Vagina (tissue), 2 donors: ENCODE measurements at regions not wholly inside any gene's neighbourhood (a gene's known extent, or its start where the extent isn't known, plus 50 kb on each side); places are given as distances from the start of the nearest gene placed in this dataset.
"Not testable (repeated sequence)": the region's sequence is repeated elsewhere in the genome, so short reads cannot be mapped to it uniquely, and the experiment has no call there.

Experiments
- DNase-seq, 2 donors: peaks; one replicate each; pipeline ENCODE4 v3.0.0-alpha.2; 2017; ENCODE audit errors: extremely low spot score in 2 of 2
- H3K27ac ChIP-seq: fragments of 200-600 bp; sonication (generic); one replicate; pipeline ENCODE4 v1.5.1; 2019
- H3K27me3 ChIP-seq: fragments of 200-600 bp; sonication (generic); one replicate; pipeline ENCODE4 v1.5.1; 2019
- H3K36me3 ChIP-seq, 2 donors: fragments of 200-600 bp; sonication (generic); one replicate each; pipeline ENCODE4 v1.5.1; 2017 to 2019
- H3K4me1 ChIP-seq: fragments of 200-600 bp; sonication (generic); one replicate; pipeline ENCODE4 v1.5.1; 2019
- H3K4me3 ChIP-seq, 2 donors: fragments of 200-600 bp; sonication (generic); 1 replicate in 1 of 2; 2 replicates in 1 of 2; pipeline ENCODE4 v1.5.1; 2016 to 2019
- H3K9me3 ChIP-seq: fragments of 200-600 bp; sonication (generic); one replicate; pipeline ENCODE4 v1.5.1; 2019
- POLR2A ChIP-seq, 2 donors: fragments of 450-650 bp; IDR thresholded peaks; one replicate each; pipeline ENCODE4 v1.6.1; 2017; ENCODE audit warnings: antibody characterized with exemption in 2 of 2, mild to moderate bottlenecking in 2 of 2, moderate library complexity in 2 of 2
- POLR2AphosphoS5 ChIP-seq, 2 donors: sonication (generic); formaldehyde crosslinking; IDR thresholded peaks; one replicate each; pipeline ENCODE4 v1.9.0; 2017; ENCODE audit warnings: antibody characterized with exemption in 2 of 2, mild to moderate bottlenecking in 2 of 2, low read depth in 1 of 2; ENCODE audit not compliant: insufficient read depth in 1 of 2
- intact Hi-C: fragments of 100-400 bp; cut with DNase I; formaldehyde crosslinking; loops from one replicate; pipeline ENCODE4 v1.15.1; 2023
- TF ChIP-seq, protein P1 (sequence below), 3 experiments: fragments of 450-650 bp in 2 of 3; fragments of 200-600 bp in 1 of 3; sonication (generic) in 1 of 3; IDR thresholded peaks; one replicate each; pipeline ENCODE4 v1.5.1; 2017 to 2019; ENCODE audit warnings: antibody characterized with exemption in 3 of 3, mild to moderate bottlenecking in 2 of 3, moderate library complexity in 2 of 3

- Histone ChIP-seq H3K4me1 (no peaks in the 10 kb centered on the region), H3K4me3 (no peak overlapping the region), H3K27me3 (no peaks in the 10 kb centered on the region), H3K27ac (no peak overlapping the region), H3K9me3 (no peaks in the 10 kb centered on the region), H3K36me3 (no peaks in the 10 kb centered on the region)
- DNase-seq = no peak
- intact Hi-C loops = no loop called here
- TF ChIP-seq POLR2A (IDR thresholded peaks at IDR 0.05) (no peak), POLR2AphosphoS5 (IDR thresholded peaks at IDR 0.05; ENCODE audit: insufficient read depth in 1 of 2, low read depth in 1 of 2) (no peak)
- TF ChIP-seq, protein P1, sequence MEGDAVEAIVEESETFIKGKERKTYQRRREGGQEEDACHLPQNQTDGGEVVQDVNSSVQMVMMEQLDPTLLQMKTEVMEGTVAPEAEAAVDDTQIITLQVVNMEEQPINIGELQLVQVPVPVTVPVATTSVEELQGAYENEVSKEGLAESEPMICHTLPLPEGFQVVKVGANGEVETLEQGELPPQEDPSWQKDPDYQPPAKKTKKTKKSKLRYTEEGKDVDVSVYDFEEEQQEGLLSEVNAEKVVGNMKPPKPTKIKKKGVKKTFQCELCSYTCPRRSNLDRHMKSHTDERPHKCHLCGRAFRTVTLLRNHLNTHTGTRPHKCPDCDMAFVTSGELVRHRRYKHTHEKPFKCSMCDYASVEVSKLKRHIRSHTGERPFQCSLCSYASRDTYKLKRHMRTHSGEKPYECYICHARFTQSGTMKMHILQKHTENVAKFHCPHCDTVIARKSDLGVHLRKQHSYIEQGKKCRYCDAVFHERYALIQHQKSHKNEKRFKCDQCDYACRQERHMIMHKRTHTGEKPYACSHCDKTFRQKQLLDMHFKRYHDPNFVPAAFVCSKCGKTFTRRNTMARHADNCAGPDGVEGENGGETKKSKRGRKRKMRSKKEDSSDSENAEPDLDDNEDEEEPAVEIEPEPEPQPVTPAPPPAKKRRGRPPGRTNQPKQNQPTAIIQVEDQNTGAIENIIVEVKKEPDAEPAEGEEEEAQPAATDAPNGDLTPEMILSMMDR (IDR thresholded peaks at IDR 0.05) = no peak
Measured at GRCh38 chr4:33940281-33940680, 2304.0 kb downstream of the ARAP2 start.

DNA sequence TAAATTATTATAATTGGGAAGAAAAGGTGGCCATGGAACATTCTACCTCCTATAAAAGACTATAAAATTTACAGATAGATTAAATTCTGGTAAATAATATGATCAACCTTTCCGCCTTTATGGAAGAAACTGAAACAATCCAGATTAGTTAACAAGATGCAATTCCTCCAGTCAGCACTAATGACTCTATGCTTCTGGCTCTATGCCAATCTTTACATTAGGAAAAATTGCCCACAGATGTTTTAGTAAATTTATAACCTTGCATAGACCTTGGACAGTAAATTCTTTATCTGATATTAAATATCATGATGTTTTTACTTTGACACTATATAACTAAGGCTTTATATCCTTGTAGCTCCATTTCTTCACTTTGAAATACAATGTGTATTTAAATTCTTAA is 2302.5 kb downstream of the ARAP2 start:
- Histone ChIP-seq H3K27me3 (no peaks in the 10 kb centered on the region), H3K27ac (no peak overlapping the region), H3K9me3 (no peaks in the 10 kb centered on the region), H3K4me1 (no peaks in the 10 kb centered on the region), H3K36me3 (no peaks in the 10 kb centered on the region), H3K4me3 (no peak overlapping the region)
- intact Hi-C loops = no loop called here
- TF ChIP-seq POLR2AphosphoS5 (IDR thresholded peaks at IDR 0.05; ENCODE audit: insufficient read depth in 1 of 2, low read depth in 1 of 2) (no peak), POLR2A (IDR thresholded peaks at IDR 0.05) (no peak)
- TF ChIP-seq, protein P1 (IDR thresholded peaks at IDR 0.05) = no peak
- DNase-seq = no peak

DNA sequence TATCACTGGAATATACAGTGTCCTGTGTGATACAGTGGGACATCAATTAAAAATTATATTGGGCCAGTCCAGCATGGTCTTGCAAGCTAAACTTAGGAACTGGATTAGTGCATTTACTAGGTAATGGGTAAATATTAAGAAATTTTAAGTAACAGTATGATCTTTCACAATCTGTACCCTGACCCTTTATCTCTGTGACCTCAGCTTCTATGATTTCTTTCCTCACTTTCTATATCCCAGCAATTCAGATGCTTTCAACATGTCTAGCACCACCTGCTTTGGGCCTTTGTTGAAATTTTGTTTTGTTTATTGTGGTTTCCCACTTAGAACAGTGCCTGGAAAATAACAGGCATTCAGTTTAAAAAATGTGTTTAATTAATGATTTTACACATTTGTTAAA is 2295.4 kb downstream of the ARAP2 start:
- Histone ChIP-seq H3K36me3 (no peaks in the 10 kb centered on the region), H3K4me1 (no peaks in the 10 kb centered on the region), H3K4me3 (no peak overlapping the region), H3K27me3 (no peaks in the 10 kb centered on the region), H3K27ac (no peak overlapping the region), H3K9me3 (no peaks in the 10 kb centered on the region)
- intact Hi-C loops = no loop called here
- no peak for DNase-seq
- TF ChIP-seq POLR2AphosphoS5 (IDR thresholded peaks at IDR 0.05; ENCODE audit: insufficient read depth in 1 of 2, low read depth in 1 of 2) = no peak
- no peak for TF ChIP-seq POLR2A (IDR thresholded peaks at IDR 0.05)
- TF ChIP-seq, protein P1 (IDR thresholded peaks at IDR 0.05) = no peak

DNA sequence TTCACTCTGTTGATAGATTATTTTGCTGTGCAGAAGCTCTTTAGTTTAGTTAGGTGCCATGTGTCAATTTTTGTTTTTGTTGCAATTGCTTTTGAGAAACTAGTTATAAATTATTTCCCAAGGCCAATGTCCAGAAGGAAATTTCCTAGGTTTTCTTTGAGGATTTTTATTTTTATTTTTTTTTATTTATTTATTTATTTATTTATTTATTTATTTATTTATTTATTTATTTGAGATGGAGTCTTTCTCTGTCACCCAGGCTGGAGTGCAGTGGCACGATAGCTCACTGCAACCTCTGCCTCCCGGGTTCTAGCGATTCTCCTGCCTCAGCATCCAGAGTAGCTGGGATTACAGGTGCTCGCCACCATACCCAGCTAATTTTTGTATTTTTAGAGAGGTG is 2290.5 kb downstream of the ARAP2 start:
- H3K36me3 ChIP-seq, H3K4me3 ChIP-seq, DNase-seq, H3K4me1 ChIP-seq, H3K27ac ChIP-seq, H3K27me3 ChIP-seq, H3K9me3 ChIP-seq, intact Hi-C loops: not testable (repeated sequence)

- Histone ChIP-seq H3K36me3 (no peaks in the 10 kb centered on the region), H3K4me1 (no peaks in the 10 kb centered on the region), H3K27ac (no peak overlapping the region), H3K4me3 (no peak overlapping the region), H3K27me3 (no peaks in the 10 kb centered on the region), H3K9me3 (no peaks in the 10 kb centered on the region)
- TF ChIP-seq, protein P1 (IDR thresholded peaks at IDR 0.05) = no peak
- TF ChIP-seq POLR2AphosphoS5 (IDR thresholded peaks at IDR 0.05; ENCODE audit: insufficient read depth in 1 of 2, low read depth in 1 of 2) = no peak
- no peak for TF ChIP-seq POLR2A (IDR thresholded peaks at IDR 0.05)
- intact Hi-C loops = no loop called here
- no peak for DNase-seq
Measured at GRCh38 chr4:33954759-33955158, 2289.6 kb downstream of the ARAP2 start.

DNA sequence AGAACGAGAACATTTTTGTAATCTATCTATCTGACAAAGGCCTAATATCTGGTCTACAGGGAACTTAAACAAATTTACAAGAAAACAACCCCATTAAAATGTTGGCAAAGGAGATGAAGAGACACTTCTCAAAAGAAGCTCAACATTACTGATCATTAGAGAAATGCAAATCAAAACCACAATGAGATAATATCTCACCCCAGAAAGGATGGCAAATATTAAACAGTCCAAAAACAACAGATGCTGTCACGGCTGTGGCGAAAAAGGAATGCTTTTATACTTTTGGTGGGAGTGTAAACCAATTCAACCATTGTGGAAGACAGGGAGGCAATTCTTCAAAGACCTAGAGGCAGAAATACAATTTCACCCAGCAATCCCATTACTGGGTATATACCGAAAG is 2284.8 kb downstream of the ARAP2 start:
- H3K4me1 ChIP-seq = no peaks in the 10 kb centered on the region
- DNase-seq = no peak
- TF ChIP-seq POLR2A (IDR thresholded peaks at IDR 0.05) (no peak), POLR2AphosphoS5 (IDR thresholded peaks at IDR 0.05; ENCODE audit: insufficient read depth in 1 of 2, low read depth in 1 of 2) (no peak)
- TF ChIP-seq, protein P1 (IDR thresholded peaks at IDR 0.05) = no peak
- H3K9me3 ChIP-seq = no peaks in the 10 kb centered on the region
- H3K27me3 ChIP-seq = no peaks in the 10 kb centered on the region
- intact Hi-C loops = no loop called here
- H3K36me3 ChIP-seq = no peaks in the 10 kb centered on the region
- H3K4me3 ChIP-seq = no peak overlapping the region
- H3K27ac ChIP-seq = no peak overlapping the region
